ENCODE measurements at regions not wholly inside any gene's neighbourhood (a gene's known extent, or its start where the extent isn't known, plus 50 kb on each side); places are given as distances from the start of the nearest gene placed in this dataset.
"Not testable (repeated sequence)": the region's sequence is repeated elsewhere in the genome, so short reads cannot be mapped to it uniquely, and the experiment has no call there.

DNA sequence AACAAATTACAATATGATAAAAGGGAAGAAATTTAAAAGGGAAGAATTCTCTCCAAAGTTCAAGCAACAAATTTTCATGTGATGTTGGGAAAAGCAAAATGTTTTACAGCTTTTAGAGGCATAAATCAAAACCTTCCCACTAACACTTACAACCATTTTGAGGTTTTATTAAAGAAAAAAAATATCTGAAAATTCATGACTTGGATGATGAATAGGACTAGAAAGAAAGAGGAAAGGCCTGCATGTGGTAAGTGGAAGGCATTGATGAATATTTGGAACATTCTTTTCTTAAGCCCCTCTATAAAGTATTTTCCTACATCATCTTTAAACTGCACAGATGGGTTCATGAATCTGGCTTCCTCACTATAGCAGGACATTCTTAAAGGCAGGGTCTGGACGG lies 560.6 kb downstream of the TTLL7 start:
- DNase-seq (ENCODE audit: low spot score); H3K9me3 Mint-ChIP-seq; H3K27ac Mint-ChIP-seq; H3K27me3 Mint-ChIP-seq (ENCODE audit: low read depth); H3K36me3 Mint-ChIP-seq (ENCODE audit: low read depth); H3K4me3 Mint-ChIP-seq; H3K4me1 Mint-ChIP-seq (ENCODE audit: low read depth): not testable (repeated sequence)

GRCh38 chr1:83435336-83435735 lies 563.6 kb downstream of the TTLL7 start:
- H3K4me3 Mint-ChIP-seq; H3K27me3 Mint-ChIP-seq (ENCODE audit: low read depth); H3K27ac Mint-ChIP-seq; H3K9me3 Mint-ChIP-seq; H3K4me1 Mint-ChIP-seq (ENCODE audit: low read depth); DNase-seq (ENCODE audit: low spot score); H3K36me3 Mint-ChIP-seq (ENCODE audit: low read depth): not testable (repeated sequence)

- not testable (repeated sequence) for H3K9me3 Mint-ChIP-seq; H3K4me3 Mint-ChIP-seq; H3K27ac Mint-ChIP-seq; H3K36me3 Mint-ChIP-seq (ENCODE audit: low read depth); DNase-seq (ENCODE audit: low spot score); H3K4me1 Mint-ChIP-seq (ENCODE audit: low read depth); H3K27me3 Mint-ChIP-seq (ENCODE audit: low read depth)
Measured at GRCh38 chr1:83427566-83427965, 571.4 kb downstream of the TTLL7 start.

DNA sequence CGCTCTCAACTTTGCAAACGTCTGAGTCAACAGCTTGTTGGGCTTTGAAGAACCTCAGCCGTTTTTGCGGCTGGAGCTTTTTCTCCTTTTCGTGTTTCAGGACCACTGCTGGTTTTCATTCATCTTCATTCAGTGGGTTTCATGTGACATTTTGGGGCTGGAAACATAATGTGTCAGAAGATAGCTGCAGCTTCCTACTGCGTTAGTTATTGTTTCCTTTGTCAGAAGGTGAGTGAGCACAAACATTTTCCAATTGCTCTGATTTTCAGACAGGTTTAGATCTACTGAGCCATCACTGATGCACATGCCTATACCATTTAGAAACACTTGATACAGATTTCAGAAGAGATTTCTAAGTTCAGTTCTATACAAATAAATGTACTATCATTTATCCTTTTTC lies 575.5 kb downstream of the TTLL7 start:
- not testable (repeated sequence) for DNase-seq (ENCODE audit: low spot score); H3K27ac Mint-ChIP-seq; H3K27me3 Mint-ChIP-seq (ENCODE audit: low read depth); H3K36me3 Mint-ChIP-seq (ENCODE audit: low read depth); H3K9me3 Mint-ChIP-seq; H3K4me3 Mint-ChIP-seq; H3K4me1 Mint-ChIP-seq (ENCODE audit: low read depth)

DNA sequence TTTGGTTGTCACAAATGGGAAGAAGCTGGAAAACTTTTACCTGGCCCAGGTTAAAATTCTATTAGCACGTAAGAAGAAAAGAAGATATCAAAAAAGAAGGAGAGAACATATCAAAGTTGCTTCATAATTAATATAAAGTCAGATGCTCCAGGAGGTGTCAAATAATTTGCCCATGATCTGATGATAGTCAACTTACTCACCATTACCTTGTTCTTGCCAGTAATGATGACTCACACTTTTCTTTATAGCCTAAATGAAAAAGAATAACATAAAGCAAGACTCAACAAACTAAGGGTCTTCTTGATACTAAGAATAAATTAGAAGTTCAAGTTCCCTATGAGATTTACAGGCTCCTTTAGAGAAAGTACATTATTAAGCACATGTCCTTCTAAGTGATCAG lies 580.4 kb downstream of the TTLL7 start:
- Mint-ChIP-seq H3K27ac (no peak overlapping the region), H3K4me3 (no peak overlapping the region), H3K4me1 (ENCODE audit: low read depth) (peaks cover 2% of the 10 kb centered on the region), H3K27me3 (ENCODE audit: low read depth) (no peaks in the 10 kb centered on the region), H3K36me3 (ENCODE audit: low read depth) (no peaks in the 10 kb centered on the region), H3K9me3 (no peaks in the 10 kb centered on the region)
- DNase-seq (ENCODE audit: low spot score): no peak

GRCh38 chr1:83413839-83414107 lies 585.2 kb downstream of the TTLL7 start:
- not testable (repeated sequence) for H3K4me1 Mint-ChIP-seq (ENCODE audit: low read depth); H3K36me3 Mint-ChIP-seq (ENCODE audit: low read depth); H3K27me3 Mint-ChIP-seq (ENCODE audit: low read depth); DNase-seq (ENCODE audit: low spot score); H3K9me3 Mint-ChIP-seq; H3K27ac Mint-ChIP-seq; H3K4me3 Mint-ChIP-seq

DNA sequence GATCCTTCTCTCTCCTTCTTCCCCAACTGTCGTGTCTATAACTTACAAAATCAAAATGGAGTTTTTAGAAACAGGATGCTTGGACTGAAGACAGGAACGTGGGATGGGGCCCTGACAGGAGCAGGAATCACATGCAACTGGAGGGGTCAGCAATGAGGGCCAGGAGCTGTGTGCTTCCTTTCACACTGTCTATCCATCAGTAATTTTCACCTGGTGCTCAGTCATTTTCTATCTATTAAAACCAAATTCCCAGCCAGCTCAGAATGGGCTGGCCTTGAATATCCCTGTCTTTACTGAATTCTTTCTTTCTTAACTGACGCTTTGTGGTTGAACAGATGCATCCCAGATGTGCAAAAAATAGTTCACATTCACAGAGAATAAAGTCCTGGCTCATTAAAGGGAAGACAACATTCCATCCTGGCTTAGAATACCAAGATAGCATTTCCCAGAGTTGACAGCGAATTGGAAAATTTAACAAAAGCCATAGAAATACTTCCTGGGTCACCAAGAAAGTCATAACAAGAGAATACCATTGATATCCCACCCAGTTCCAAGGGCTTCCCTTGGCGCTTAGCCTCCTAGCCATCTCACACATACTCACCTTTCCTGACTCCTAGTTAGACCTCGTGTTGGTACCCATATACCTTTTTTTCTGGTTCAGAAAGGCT lies 588.1 kb downstream of the TTLL7 start:
- H3K27ac Mint-ChIP-seq; DNase-seq (ENCODE audit: low spot score); H3K4me1 Mint-ChIP-seq (ENCODE audit: low read depth); H3K4me3 Mint-ChIP-seq; H3K27me3 Mint-ChIP-seq (ENCODE audit: low read depth); H3K36me3 Mint-ChIP-seq (ENCODE audit: low read depth); H3K9me3 Mint-ChIP-seq: not testable (repeated sequence)

DNA sequence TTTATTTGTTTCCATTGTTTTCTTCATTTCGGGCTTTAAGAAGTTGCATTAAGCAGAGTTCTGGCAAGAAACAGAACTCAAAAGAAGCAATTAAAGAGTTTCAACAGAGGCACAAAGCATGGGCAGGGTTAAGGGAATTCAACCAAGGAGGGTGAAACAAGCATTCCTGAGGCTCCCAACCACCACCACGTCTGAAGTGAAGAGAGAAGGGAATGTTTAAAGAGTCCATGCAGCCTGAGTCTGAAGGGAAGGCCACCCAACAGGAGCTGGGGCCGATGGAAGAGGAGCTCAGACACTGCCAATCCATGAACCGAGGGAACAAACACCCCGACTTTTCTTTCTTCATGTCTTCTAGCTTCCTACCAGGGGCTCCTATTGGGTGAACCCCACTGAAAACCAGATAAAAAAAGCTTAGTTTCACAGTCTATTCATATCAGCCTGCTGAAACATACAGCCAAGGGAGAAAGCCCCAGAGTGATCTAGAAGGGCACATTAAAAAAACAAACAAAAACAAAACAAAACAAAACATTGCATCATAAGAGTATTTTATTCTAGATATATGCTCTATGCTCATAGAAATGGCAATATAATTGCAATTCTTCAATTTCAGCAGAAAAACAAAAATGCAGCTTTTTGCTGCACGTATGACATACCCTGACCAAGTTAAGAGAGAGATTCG lies 592.1 kb downstream of the TTLL7 start:
- not testable (repeated sequence) for H3K36me3 Mint-ChIP-seq (ENCODE audit: low read depth); DNase-seq (ENCODE audit: low spot score); H3K9me3 Mint-ChIP-seq; H3K4me3 Mint-ChIP-seq; H3K27me3 Mint-ChIP-seq (ENCODE audit: low read depth); H3K27ac Mint-ChIP-seq; H3K4me1 Mint-ChIP-seq (ENCODE audit: low read depth)

- not testable (repeated sequence) for H3K4me3 Mint-ChIP-seq; H3K4me1 Mint-ChIP-seq (ENCODE audit: low read depth); H3K9me3 Mint-ChIP-seq; H3K36me3 Mint-ChIP-seq (ENCODE audit: low read depth); H3K27me3 Mint-ChIP-seq (ENCODE audit: low read depth); DNase-seq (ENCODE audit: low spot score); H3K27ac Mint-ChIP-seq
Measured at GRCh38 chr1:83405789-83406188, 593.1 kb downstream of the TTLL7 start.

DNA sequence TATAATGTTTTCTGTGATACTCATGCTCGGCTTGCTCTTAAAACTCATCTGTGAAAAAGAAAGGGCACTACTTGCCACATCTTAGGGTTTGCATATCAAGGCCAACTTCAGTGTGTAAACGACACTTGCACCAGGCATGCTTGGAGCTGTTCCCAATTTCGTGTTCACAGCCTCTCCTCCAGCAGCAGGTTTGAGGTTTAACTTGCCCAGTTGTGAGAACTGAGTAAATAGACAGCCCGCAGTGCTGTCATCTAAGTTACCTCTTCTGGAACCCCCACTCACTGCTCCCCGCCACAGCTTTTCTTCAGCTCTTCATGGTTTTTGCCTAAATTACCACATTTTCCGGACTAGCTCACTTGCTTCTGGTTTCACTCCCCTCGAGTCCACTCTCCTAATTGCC lies 595.4 kb downstream of the TTLL7 start:
- not testable (repeated sequence) for H3K36me3 Mint-ChIP-seq (ENCODE audit: low read depth); H3K27me3 Mint-ChIP-seq (ENCODE audit: low read depth); H3K9me3 Mint-ChIP-seq; H3K4me1 Mint-ChIP-seq (ENCODE audit: low read depth); H3K27ac Mint-ChIP-seq; H3K4me3 Mint-ChIP-seq; DNase-seq (ENCODE audit: low spot score)

GRCh38 chr1:83401146-83401545 lies 597.8 kb downstream of the TTLL7 start:
- DNase-seq (ENCODE audit: low spot score); H3K4me1 Mint-ChIP-seq (ENCODE audit: low read depth); H3K4me3 Mint-ChIP-seq; H3K36me3 Mint-ChIP-seq (ENCODE audit: low read depth); H3K27ac Mint-ChIP-seq; H3K9me3 Mint-ChIP-seq; H3K27me3 Mint-ChIP-seq (ENCODE audit: low read depth): not testable (repeated sequence)

GRCh38 chr1:83400173-83400572 lies 598.8 kb downstream of the TTLL7 start:
- H3K27ac Mint-ChIP-seq; H3K36me3 Mint-ChIP-seq (ENCODE audit: low read depth); H3K9me3 Mint-ChIP-seq; H3K4me1 Mint-ChIP-seq (ENCODE audit: low read depth); H3K27me3 Mint-ChIP-seq (ENCODE audit: low read depth); H3K4me3 Mint-ChIP-seq; DNase-seq (ENCODE audit: low spot score): not testable (repeated sequence)

- not testable (repeated sequence) for H3K4me3 Mint-ChIP-seq; H3K27ac Mint-ChIP-seq; H3K27me3 Mint-ChIP-seq (ENCODE audit: low read depth); DNase-seq (ENCODE audit: low spot score); H3K9me3 Mint-ChIP-seq; H3K36me3 Mint-ChIP-seq (ENCODE audit: low read depth); H3K4me1 Mint-ChIP-seq (ENCODE audit: low read depth)
Measured at GRCh38 chr1:83398125-83398524, 600.8 kb downstream of the TTLL7 start.

GRCh38 chr1:83395130-83395529 lies 603.8 kb downstream of the TTLL7 start:
- H3K36me3 Mint-ChIP-seq (ENCODE audit: low read depth); DNase-seq (ENCODE audit: low spot score); H3K27ac Mint-ChIP-seq: not testable (repeated sequence)

GRCh38 chr1:83386946-83387345 lies 612.0 kb downstream of the TTLL7 start:
- H3K9me3 Mint-ChIP-seq: peaks cover 11% of the 10 kb centered on the region
- H3K4me3 Mint-ChIP-seq; H3K27me3 Mint-ChIP-seq (ENCODE audit: low read depth); H3K27ac Mint-ChIP-seq; DNase-seq (ENCODE audit: low spot score); H3K36me3 Mint-ChIP-seq (ENCODE audit: low read depth); H3K4me1 Mint-ChIP-seq (ENCODE audit: low read depth): not testable (repeated sequence)

More at GRCh38 chr1:83395130-83395529, 603.8 kb downstream of the TTLL7 start:
- not testable (repeated sequence) for H3K4me3 Mint-ChIP-seq; H3K9me3 Mint-ChIP-seq; H3K27me3 Mint-ChIP-seq (ENCODE audit: low read depth); H3K4me1 Mint-ChIP-seq (ENCODE audit: low read depth)

Measured in T-helper 2 cell treated with Interferon-gamma antibody and Interleukin-4, amounts not matched to agents 5 μg/mL and 100 μg/mL, for 36 hours (primary cell).